Epithelial cell of esophagus (primary cell): ENCODE measurements at regions not wholly inside any gene's neighbourhood (a gene's known extent, or its start where the extent isn't known, plus 50 kb on each side); places are given as distances from the start of the nearest gene placed in this dataset.

Experiments used
- DNase-seq: peaks from one replicate; pipeline ENCODE4 v3.0.0; 2010; ENCODE audit warnings: low read depth
- H3K4me3 ChIP-seq: 2 replicates; pipeline ENCODE4 v1.5.1; 2011; ENCODE audit warnings: mild to moderate bottlenecking, low read length, control low read depth
- CTCF ChIP-seq: IDR thresholded peaks from 2 replicates; pipeline ENCODE4 v1.5.1; 2011; ENCODE audit warnings: low read depth, mild to moderate bottlenecking, low read length, control low read depth, inconsistent platforms; ENCODE audit not compliant: insufficient read depth; ENCODE audit errors: missing control alignments

GRCh38 chr6:164928728-164929407 is 380.5 kb downstream of the C6orf118 start:
- DNase-seq = no peak
- TF ChIP-seq CTCF = no peak
- H3K4me3 ChIP-seq = no peak overlapping the region

- no peak overlapping the region for H3K4me3 ChIP-seq
- DNase-seq = no peak
- no peak for TF ChIP-seq CTCF
Measured at GRCh38 chr6:164928057-164928727, 381.2 kb downstream of the C6orf118 start.

- TF ChIP-seq CTCF = peak; percentile 98
- DNase-seq = peak; percentile 64
- H3K4me3 ChIP-seq = no peak overlapping the region
Measured at GRCh38 chr6:164927288-164928056, 381.9 kb downstream of the C6orf118 start.

- no peak for TF ChIP-seq CTCF
- no peak overlapping the region for H3K4me3 ChIP-seq
- no peak for DNase-seq
Measured at GRCh38 chr6:164926686-164927085, 382.7 kb downstream of the C6orf118 start.

GRCh38 chr6:164925681-164926530 is 383.5 kb downstream of the C6orf118 start:
- H3K4me3 ChIP-seq = no peak overlapping the region
- no peak for TF ChIP-seq CTCF
- DNase-seq = no peak

- no peak for TF ChIP-seq CTCF
- no peak overlapping the region for H3K4me3 ChIP-seq
- DNase-seq = no peak
Measured at GRCh38 chr6:164924674-164925073, 384.7 kb downstream of the C6orf118 start.
